Esophagus muscularis mucosa (tissue), 4 donors: ENCODE measurements at regions not wholly inside any gene's neighbourhood (a gene's known extent, or its start where the extent isn't known, plus 50 kb on each side); places are given as distances from the start of the nearest gene placed in this dataset.

Source experiments
- DNase-seq: peaks from one replicate; pipeline ENCODE4 v3.0.0-alpha.2; 2017; ENCODE audit errors: extremely low spot score
- H3K27ac ChIP-seq, 4 donors: fragments of 200-600 bp; sonication (generic); replicated peaks in 1 of 4; 1 replicate in 3 of 4; 2 replicates in 1 of 4; pipeline ENCODE4 v1.5.1; 2016 to 2019; ENCODE audit warnings: mild to moderate bottlenecking in 1 of 4
- H3K27me3 ChIP-seq, 4 donors: fragments of 200-600 bp; sonication (generic); one replicate each; pipeline versions ENCODE4 v1.5.1 to v1.6.0; 2016 to 2019
- H3K36me3 ChIP-seq, 4 donors: fragments of 200-600 bp; sonication (generic); one replicate each; pipeline ENCODE4 v1.5.1; 2016 to 2019
- H3K4me1 ChIP-seq, 4 donors: fragments of 200-600 bp; sonication (generic); one replicate each; pipeline ENCODE4 v1.5.1; 2016 to 2019
- H3K4me3 ChIP-seq, 4 donors: fragments of 200-600 bp; sonication (generic); 1 replicate in 2 of 4; 2 replicates in 2 of 4; pipeline ENCODE4 v1.5.1; 2016 to 2019; ENCODE audit warnings: mild to moderate bottlenecking in 4 of 4, moderate library complexity in 1 of 4
- H3K9me3 ChIP-seq, 4 donors: fragments of 200-600 bp; sonication (generic); 1 replicate in 3 of 4; 2 replicates in 1 of 4; pipeline ENCODE4 v1.5.1; 2016 to 2019
- CTCF ChIP-seq, 3 experiments: fragments of 200-600 bp in 2 of 3; fragments of 450-650 bp in 1 of 3; sonication (generic) in 2 of 3; IDR thresholded peaks; one replicate each; pipeline ENCODE4 v1.5.1; 2017 to 2019; ENCODE audit warnings: antibody characterized with exemption in 3 of 3, mild to moderate bottlenecking in 2 of 3, moderate library complexity in 1 of 3
- EP300 ChIP-seq: sonication (generic); formaldehyde crosslinking; IDR thresholded peaks from one replicate; pipeline ENCODE4 v1.6.1; 2017; ENCODE audit warnings: antibody characterized with exemption
- POLR2A ChIP-seq: fragments of 450-650 bp; IDR thresholded peaks from one replicate; pipeline ENCODE4 v1.6.1; 2017; ENCODE audit warnings: antibody characterized with exemption, moderate library complexity, mild to moderate bottlenecking, low read depth
- POLR2AphosphoS5 ChIP-seq, 2 donors: sonication (generic); formaldehyde crosslinking; IDR thresholded peaks; one replicate each; pipeline ENCODE4 v1.6.1; 2017; ENCODE audit warnings: antibody characterized with exemption in 2 of 2
- WGBS: methylation state at CpG from one replicate; pipeline ENCODE4 v1.1.5; 2018; 5-methylcytosine and 5-hydroxymethylcytosine counted together
- intact Hi-C: fragments of 100-400 bp; cut with DNase I; formaldehyde crosslinking; loops from one replicate; pipeline ENCODE4 v1.15.1; 2023

DNA sequence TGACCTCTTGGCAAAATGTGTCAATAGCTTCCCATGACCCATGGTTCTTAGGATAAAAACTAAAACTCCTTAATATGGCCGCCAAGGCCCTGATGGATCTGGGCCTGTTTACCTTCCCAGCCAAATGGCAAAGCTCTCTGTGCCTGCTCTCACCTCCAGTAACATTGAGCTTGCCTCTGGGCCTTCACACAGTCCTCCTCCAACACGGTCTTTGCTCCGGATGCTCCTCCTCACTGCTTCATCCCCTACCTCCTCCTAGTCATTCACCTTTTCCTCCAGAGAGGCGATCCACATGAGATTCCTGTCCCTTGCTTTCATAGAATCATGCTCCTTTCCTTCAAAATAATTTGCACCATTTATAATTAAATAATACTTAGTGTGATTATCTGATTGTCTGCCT is 172.3 kb upstream of the AFDN start:
- Histone ChIP-seq H3K27me3 (peaks cover 0 to 11% (median 1%) of the 10 kb centered on the region in 4 donors), H3K36me3 (no peaks in the 10 kb centered on the region), H3K27ac (no peak overlapping the region), H3K4me1 (no peaks in the 10 kb centered on the region), H3K9me3 (no peaks in the 10 kb centered on the region), H3K4me3 (no peak overlapping the region)
- 97% methylated on average over 4 of the region's 4 CpGs for WGBS
- DNase-seq = no peak
- intact Hi-C loops = no loop called here
- TF ChIP-seq POLR2A = no peak
- TF ChIP-seq CTCF (IDR thresholded peaks at IDR 0.05) = no peak
- TF ChIP-seq POLR2AphosphoS5 (IDR thresholded peaks at IDR 0.05) = no peak
- no peak for TF ChIP-seq EP300

DNA sequence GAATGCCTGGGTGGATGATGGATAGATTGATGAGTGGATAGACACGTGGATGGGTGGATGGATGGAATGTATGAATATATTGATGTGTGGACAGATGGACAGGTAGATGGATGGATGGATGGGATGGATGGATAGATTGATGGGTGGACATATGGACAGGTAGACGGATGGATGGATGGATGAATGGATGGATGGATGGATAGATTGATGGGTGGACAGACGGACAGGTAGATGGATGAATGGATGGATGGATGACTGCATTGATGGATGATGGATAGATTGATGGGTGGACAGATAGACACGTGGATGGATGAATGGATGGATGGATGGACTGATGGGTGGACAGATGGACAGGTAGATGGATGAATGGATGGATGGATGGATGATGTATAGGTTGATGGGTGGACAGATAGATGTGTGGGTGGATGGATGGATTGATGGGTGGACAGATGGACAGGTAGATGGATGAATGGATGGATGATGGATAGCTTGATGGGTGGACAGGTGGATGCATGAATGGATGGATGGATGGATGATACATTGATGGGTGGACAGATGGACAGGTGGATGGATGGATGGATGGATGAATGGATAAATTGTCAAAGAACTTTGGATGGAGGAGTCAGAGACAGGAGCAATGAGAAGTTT is 171.4 kb upstream of the AFDN start:
- 87% methylated on average over 4 of the region's 4 CpGs for WGBS
- H3K4me3 ChIP-seq = no peak overlapping the region
- H3K27me3 ChIP-seq = peaks cover 0 to 2% (median 0%) of the 10 kb centered on the region in 4 donors
- H3K9me3 ChIP-seq = no peaks in the 10 kb centered on the region
- peaks cover 0 to 3% (median 2%) of the 10 kb centered on the region in 4 donors for H3K4me1 ChIP-seq
- TF ChIP-seq POLR2AphosphoS5 (IDR thresholded peaks at IDR 0.05) (no peak), EP300 (no peak), POLR2A (no peak), CTCF (IDR thresholded peaks at IDR 0.05) (no peak)
- no peaks in the 10 kb centered on the region for H3K36me3 ChIP-seq
- DNase-seq = no peak
- no peak overlapping the region for H3K27ac ChIP-seq
- intact Hi-C loops = no loop called here

GRCh38 chr6:167658106-167658505 is 168.6 kb upstream of the AFDN start:
- intact Hi-C loops = no loop called here
- 93% methylated on average over 5 of the region's 5 CpGs for WGBS
- Histone ChIP-seq H3K9me3 (no peaks in the 10 kb centered on the region), H3K4me3 (no peak overlapping the region), H3K4me1 (peaks cover 0 to 23% (median 19%) of the 10 kb centered on the region in 4 donors), H3K36me3 (no peaks in the 10 kb centered on the region), H3K27ac (no peak overlapping the region), H3K27me3 (no peaks in the 10 kb centered on the region)
- no peak for DNase-seq
- no peak for TF ChIP-seq EP300
- no peak for TF ChIP-seq POLR2A
- TF ChIP-seq CTCF (IDR thresholded peaks at IDR 0.05) = no peak
- TF ChIP-seq POLR2AphosphoS5 (IDR thresholded peaks at IDR 0.05) = no peak

GRCh38 chr6:167659046-167659445 is 167.7 kb upstream of the AFDN start:
- no peak overlapping the region for H3K4me3 ChIP-seq
- TF ChIP-seq EP300 = no peak
- no peak for TF ChIP-seq POLR2AphosphoS5 (IDR thresholded peaks at IDR 0.05)
- TF ChIP-seq POLR2A = no peak
- TF ChIP-seq CTCF (IDR thresholded peaks at IDR 0.05) = no peak
- DNase-seq = no peak
- H3K36me3 ChIP-seq = no peaks in the 10 kb centered on the region
- 98% methylated on average over 4 of the region's 4 CpGs for WGBS
- no peak overlapping the region for H3K27ac ChIP-seq
- intact Hi-C loops = no loop called here
- no peaks in the 10 kb centered on the region for H3K27me3 ChIP-seq
- H3K4me1 ChIP-seq = peaks cover 0 to 23% (median 19%) of the 10 kb centered on the region in 4 donors
- H3K9me3 ChIP-seq = no peaks in the 10 kb centered on the region

GRCh38 chr6:167660424-167660823 is 166.3 kb upstream of the AFDN start:
- Histone ChIP-seq H3K4me3 (no peak overlapping the region), H3K36me3 (no peaks in the 10 kb centered on the region), H3K27ac (no peak overlapping the region), H3K27me3 (no peaks in the 10 kb centered on the region), H3K9me3 (no peaks in the 10 kb centered on the region), H3K4me1 (peaks cover 0 to 23% (median 19%) of the 10 kb centered on the region in 4 donors)
- WGBS = 36% methylated on average over 4 of the region's 4 CpGs
- no peak for TF ChIP-seq EP300
- TF ChIP-seq CTCF (IDR thresholded peaks at IDR 0.05) = no peak
- TF ChIP-seq POLR2AphosphoS5 (IDR thresholded peaks at IDR 0.05) = no peak
- no peak for TF ChIP-seq POLR2A
- no peak for DNase-seq
- intact Hi-C loops = no loop called here
